Mesenchymal stem cell (in vitro differentiated cells and primary cell): ENCODE measurements at regions not wholly inside any gene's neighbourhood (a gene's known extent, or its start where the extent isn't known, plus 50 kb on each side); places are given as distances from the start of the nearest gene placed in this dataset.

Experiments used
- DNase-seq: peaks from one replicate; pipeline ENCODE4 v3.0.0-alpha.2; 2013
- H2AFZ ChIP-seq: one replicate; pipeline ENCODE4 v1.6.1; 2013; ENCODE audit warnings: low read depth, mild to moderate bottlenecking, control low read depth, inconsistent platforms, low read length, moderate library complexity
- H2AK5ac ChIP-seq: 2 replicates; pipeline ENCODE4 v1.6.1; 2013; ENCODE audit warnings: low read length, moderate library complexity, mild to moderate bottlenecking, inconsistent platforms; ENCODE audit not compliant: severe bottlenecking
- H2BK120ac ChIP-seq: one replicate; pipeline ENCODE4 v1.6.1; 2013; ENCODE audit warnings: low read depth, mild to moderate bottlenecking, inconsistent platforms, low read length, moderate library complexity
- H2BK12ac ChIP-seq, 2 experiments: one replicate each; pipeline ENCODE4 v1.6.1; 2013; ENCODE audit warnings: inconsistent platforms in 2 of 2, low read length in 2 of 2, mild to moderate bottlenecking in 2 of 2, moderate library complexity in 2 of 2, control low read depth in 1 of 2
- H2BK15ac ChIP-seq: one replicate; pipeline ENCODE4 v1.6.1; 2013; ENCODE audit warnings: mild to moderate bottlenecking, low read depth, inconsistent platforms; ENCODE audit not compliant: poor library complexity, severe bottlenecking
- H2BK5ac ChIP-seq: 2 replicates; pipeline ENCODE4 v1.6.1; 2013; ENCODE audit warnings: low read depth, mild to moderate bottlenecking, low read length, control low read depth, inconsistent platforms; ENCODE audit not compliant: poor library complexity, severe bottlenecking
- H3K14ac ChIP-seq, 2 experiments: one replicate each; pipeline ENCODE4 v1.6.1; 2013; ENCODE audit warnings: inconsistent platforms in 2 of 2, low read length in 2 of 2, control low read depth in 1 of 2, mild to moderate bottlenecking in 1 of 2, moderate library complexity in 1 of 2
- H3K18ac ChIP-seq, 2 experiments: one replicate each; pipeline ENCODE4 v1.6.1; 2013; ENCODE audit warnings: inconsistent platforms in 2 of 2, low read length in 2 of 2, control low read depth in 1 of 2, low read depth in 1 of 2, mild to moderate bottlenecking in 1 of 2
- H3K23ac ChIP-seq, 2 experiments: one replicate each; pipeline ENCODE4 v1.6.1; 2013; ENCODE audit warnings: inconsistent platforms in 2 of 2, low read length in 2 of 2, mild to moderate bottlenecking in 2 of 2, moderate library complexity in 2 of 2, control low read depth in 1 of 2
- H3K27ac ChIP-seq: 2 replicates; pipeline ENCODE4 v1.5.1; 2013; ENCODE audit warnings: mild to moderate bottlenecking, moderate library complexity, low read length, control low read depth, inconsistent platforms; ENCODE audit not compliant: poor library complexity, severe bottlenecking
- H3K27me3 ChIP-seq, 2 experiments: 2 replicates each; pipeline versions ENCODE4 v1.6.1 to v1.7.0; 2013; ENCODE audit warnings: low read length in 2 of 2, mild to moderate bottlenecking in 2 of 2, moderate library complexity in 2 of 2, control low read depth in 1 of 2, inconsistent platforms in 1 of 2; ENCODE audit not compliant: control insufficient read depth in 1 of 2, insufficient read depth in 1 of 2
- H3K36me3 ChIP-seq, 2 experiments: 2 replicates each; pipeline versions ENCODE4 v1.6.1 to v1.7.0; 2013; ENCODE audit warnings: low read length in 2 of 2, control low read depth in 1 of 2, inconsistent platforms in 1 of 2, low read depth in 1 of 2, mild to moderate bottlenecking in 1 of 2; ENCODE audit not compliant: insufficient read depth in 2 of 2, control insufficient read depth in 1 of 2
- H3K4ac ChIP-seq, 2 experiments: one replicate each; pipeline ENCODE4 v1.6.1; 2013; ENCODE audit warnings: inconsistent platforms in 2 of 2, low read length in 2 of 2, mild to moderate bottlenecking in 2 of 2, moderate library complexity in 2 of 2, control low read depth in 1 of 2, low read depth in 1 of 2
- H3K4me1 ChIP-seq: 2 replicates; pipeline ENCODE4 v1.6.1; 2013; ENCODE audit warnings: low read depth, low read length, control low read depth; ENCODE audit not compliant: control insufficient read depth, insufficient read depth
- H3K4me2 ChIP-seq: 2 replicates; pipeline ENCODE4 v1.6.1; 2013; ENCODE audit warnings: low read length, mild to moderate bottlenecking, inconsistent platforms; ENCODE audit not compliant: poor library complexity, severe bottlenecking
- H3K4me3 ChIP-seq, 2 experiments: 2 replicates each; pipeline versions ENCODE4 v1.5.1 to v1.7.0; 2013; ENCODE audit warnings: low read length in 2 of 2, mild to moderate bottlenecking in 2 of 2, control low read depth in 1 of 2, low read depth in 1 of 2; ENCODE audit not compliant: insufficient read depth in 1 of 2
- H3K79me1 ChIP-seq: replicated peaks from 2 replicates; pipeline ENCODE4 v1.6.1; 2013; ENCODE audit warnings: mild to moderate bottlenecking, control low read depth, low read length, inconsistent platforms; ENCODE audit not compliant: poor library complexity, severe bottlenecking
- H3K9ac ChIP-seq: 2 replicates; pipeline ENCODE4 v1.7.0; 2013; ENCODE audit warnings: mild to moderate bottlenecking, low read length, moderate library complexity
- H3K9me3 ChIP-seq: 2 replicates; pipeline ENCODE4 v1.7.0; 2013; ENCODE audit warnings: mild to moderate bottlenecking, low read length; ENCODE audit not compliant: control insufficient read depth
- H4K8ac ChIP-seq: one replicate; pipeline ENCODE4 v1.6.1; 2013; ENCODE audit warnings: inconsistent platforms, mild to moderate bottlenecking, low read length, moderate library complexity
- H4K91ac ChIP-seq: one replicate; pipeline ENCODE4 v1.6.1; 2013; ENCODE audit warnings: mild to moderate bottlenecking, low read length, inconsistent platforms
- WGBS: methylation state at CpG from one replicate; pipeline ENCODE4 v1.1.7; 2013; ENCODE audit warnings: mixed read lengths; 5-methylcytosine and 5-hydroxymethylcytosine counted together

GRCh38 chr1:29511436-29511835, 275.1 kb downstream of the PTPRU start:
- no peak overlapping the region for H2AFZ ChIP-seq
- no peak overlapping the region for H2BK120ac ChIP-seq
- H3K36me3 ChIP-seq: no peaks in the 10 kb centered on the region
- no peak overlapping the region for H3K4me3 ChIP-seq
- no peaks in the 10 kb centered on the region for H3K79me1 ChIP-seq
- no peak overlapping the region for H2BK12ac ChIP-seq
- peaks cover 5% of the 10 kb centered on the region for H3K4me1 ChIP-seq
- H3K9me3 ChIP-seq: no peaks in the 10 kb centered on the region
- H2BK15ac ChIP-seq: no peak overlapping the region
- H3K27me3 ChIP-seq: peaks cover 9 to 20% of the 10 kb centered on the region in 2 experiments
- H4K91ac ChIP-seq: no peak overlapping the region
- no peak overlapping the region for H3K18ac ChIP-seq
- H3K23ac ChIP-seq: no peak overlapping the region
- WGBS: 78% methylated on average over 5 of the region's 6 CpGs
- no peak overlapping the region for H3K9ac ChIP-seq
- no peak overlapping the region for H2BK5ac ChIP-seq
- no peak overlapping the region for H3K14ac ChIP-seq
- H2AK5ac ChIP-seq: no peak overlapping the region
- no peak overlapping the region for H4K8ac ChIP-seq
- H3K4me2 ChIP-seq: no peak overlapping the region
- DNase-seq: no peak
- no peak overlapping the region for H3K27ac ChIP-seq
- H3K4ac ChIP-seq: no peak overlapping the region

GRCh38 chr1:29508458-29509107, 272.3 kb downstream of the PTPRU start:
- H2BK12ac ChIP-seq: no peak overlapping the region
- WGBS: 72% methylated on average over 3 of the region's 3 CpGs

GRCh38 chr1:29506678-29507225, 270.4 kb downstream of the PTPRU start:
- WGBS: 77% methylated on average over 12 of the region's 12 CpGs
- Histone ChIP-seq H3K36me3 (no peaks in the 10 kb centered on the region), H3K27me3 (peaks cover 15 to 19% of the 10 kb centered on the region in 2 experiments)

More at GRCh38 chr1:29508458-29509107, 272.3 kb downstream of the PTPRU start:
- Histone ChIP-seq H3K9me3 (no peaks in the 10 kb centered on the region), H3K79me1 (no peaks in the 10 kb centered on the region), H2BK15ac (no peak overlapping the region), H3K23ac (no peak overlapping the region), H3K4me2 (no peak overlapping the region), H2BK120ac (no peak overlapping the region), H4K8ac (no peak overlapping the region), H2AFZ (no peak overlapping the region), H3K18ac (no peak overlapping the region), H3K27me3 (peaks cover 9 to 19% of the 10 kb centered on the region in 2 experiments), H3K4me1 (peaks cover 9% of the 10 kb centered on the region), H3K4ac (no peak overlapping the region), H3K36me3 (no peaks in the 10 kb centered on the region), H3K27ac (no peak overlapping the region), H4K91ac (no peak overlapping the region), H3K14ac (no peak overlapping the region), H2AK5ac (no peak overlapping the region), H3K4me3 (no peak overlapping the region), H3K9ac (no peak overlapping the region), H2BK5ac (no peak overlapping the region)
- no peak for DNase-seq

DNA sequence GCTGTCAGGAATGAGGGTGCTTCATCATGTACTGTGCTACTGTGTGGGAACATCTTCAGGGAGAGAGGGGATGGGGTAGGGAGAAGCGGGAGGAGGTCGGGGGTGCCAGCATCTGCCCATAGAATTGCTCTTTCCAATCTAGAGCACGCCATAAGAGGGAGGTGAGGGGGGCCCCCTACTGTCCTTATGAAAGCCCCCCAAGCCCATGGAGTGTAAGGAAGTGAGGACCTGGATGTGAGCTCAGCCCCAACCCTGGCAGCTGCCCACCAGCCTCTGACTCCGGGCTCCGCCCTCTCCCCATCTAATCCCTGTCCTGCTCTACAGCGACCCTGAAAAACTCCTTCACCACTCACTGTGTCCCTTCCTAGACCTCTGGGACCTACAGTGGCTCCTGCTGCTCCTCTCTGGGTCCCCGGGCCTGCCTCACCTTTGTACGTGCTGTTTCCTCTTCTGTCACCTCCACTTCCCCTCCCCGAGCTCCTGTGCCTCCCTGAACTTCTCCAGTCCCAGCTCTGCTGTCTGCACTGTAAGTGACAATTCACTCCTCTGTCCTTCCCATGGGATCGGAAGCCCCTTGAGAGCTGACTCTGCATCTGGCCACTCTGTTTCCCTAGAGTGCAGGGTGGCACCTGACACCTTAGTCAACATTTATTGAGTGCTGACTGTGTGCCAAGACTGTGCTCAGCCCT, 269.4 kb downstream of the PTPRU start:
- 74% methylated on average over 10 of the region's 10 CpGs for WGBS
- no peak overlapping the region for H4K91ac ChIP-seq

More at GRCh38 chr1:29506678-29507225, 270.4 kb downstream of the PTPRU start:
- Histone ChIP-seq H3K23ac (no peak overlapping the region), H3K4me1 (peaks cover 9% of the 10 kb centered on the region), H2BK15ac (no peak overlapping the region), H2AK5ac (no peak overlapping the region), H3K9me3 (no peaks in the 10 kb centered on the region), H3K14ac (no peak overlapping the region), H2BK5ac (no peak overlapping the region), H2BK12ac (no peak overlapping the region), H3K4me2 (no peak overlapping the region), H3K79me1 (no peaks in the 10 kb centered on the region), H3K27ac (no peak overlapping the region), H3K4me3 (no peak overlapping the region), H3K18ac (no peak overlapping the region), H2AFZ (no peak overlapping the region), H4K8ac (no peak overlapping the region), H3K4ac (no peak overlapping the region), H2BK120ac (no peak overlapping the region), H4K91ac (no peak overlapping the region), H3K9ac (no peak overlapping the region)
- no peak for DNase-seq

More for the DNA sequence above, 269.4 kb downstream of the PTPRU start:
- Histone ChIP-seq H4K8ac (no peak overlapping the region), H2BK15ac (no peak overlapping the region), H2BK5ac (no peak overlapping the region), H2AK5ac (no peak overlapping the region), H3K18ac (no peak overlapping the region), H3K9ac (no peak overlapping the region), H3K36me3 (no peaks in the 10 kb centered on the region), H3K23ac (no peak overlapping the region), H2BK120ac (no peak overlapping the region), H3K14ac (no peak overlapping the region), H2AFZ (no peak overlapping the region), H3K9me3 (no peaks in the 10 kb centered on the region), H3K27me3 (peaks cover 17% of the 10 kb centered on the region in 2 experiments), H3K79me1 (no peaks in the 10 kb centered on the region), H3K4me2 (no peak overlapping the region), H2BK12ac (no peak overlapping the region), H3K4ac (no peak overlapping the region), H3K4me3 (no peak overlapping the region), H3K4me1 (peaks cover 9% of the 10 kb centered on the region), H3K27ac (no peak overlapping the region)
- DNase-seq: no peak
